NT2/D1 (cell line): ENCODE measurements at regions not wholly inside any gene's neighbourhood (a gene's known extent, or its start where the extent isn't known, plus 50 kb on each side); places are given as distances from the start of the nearest gene placed in this dataset.

ENCODE experiments used
- YY1 ChIP-seq: IDR thresholded peaks from 2 replicates; pipeline ENCODE4 v1.6.1; 2011; ENCODE audit not compliant: insufficient read length, insufficient read depth
- ZNF274 ChIP-seq: IDR thresholded peaks from 2 replicates; pipeline ENCODE4 v1.6.1; 2011; ENCODE audit warnings: mild to moderate bottlenecking, low read depth, low read length

DNA sequence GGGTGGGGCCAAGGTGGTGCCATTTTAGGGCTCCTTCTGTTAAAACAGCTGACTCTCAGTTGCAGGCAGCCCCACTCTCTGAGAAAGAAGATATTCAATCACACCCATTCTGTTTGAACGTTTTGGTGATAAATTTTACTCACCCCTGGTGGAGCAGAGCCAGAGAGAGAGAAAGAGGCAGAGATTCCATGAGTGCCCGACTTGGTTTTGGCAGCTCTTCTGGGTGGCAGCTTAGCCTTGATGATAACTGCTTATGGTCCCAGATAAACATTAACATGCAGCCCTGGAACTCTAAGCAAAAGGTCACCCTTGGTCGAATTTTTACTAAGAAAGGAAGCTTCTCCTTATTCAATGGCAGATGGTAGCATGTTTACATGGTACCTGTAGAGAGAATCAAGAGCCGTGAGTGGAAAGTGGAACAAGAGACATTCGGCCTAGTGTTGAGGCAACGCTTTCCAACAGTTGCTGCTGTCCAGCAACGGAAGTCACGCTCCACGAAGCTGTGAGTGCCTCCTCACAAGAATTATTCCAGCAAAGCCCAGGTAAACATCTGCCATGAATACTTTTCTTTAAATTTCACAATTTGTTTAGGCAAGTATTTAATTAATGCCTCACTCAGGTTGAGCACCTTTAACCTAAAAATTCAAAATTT, 530.6 kb upstream of the ROBO2 start:
- TF ChIP-seq YY1 = no peak
- no peak for TF ChIP-seq ZNF274
